ENCODE measurements at regions not wholly inside any gene's neighbourhood (a gene's known extent, or its start where the extent isn't known, plus 50 kb on each side); places are given as distances from the start of the nearest gene placed in this dataset.

- no peak for TF ChIP-seq POLR2A (IDR thresholded peaks at IDR 0.05; ENCODE audit: low read length)
- no peak for TF ChIP-seq GATA1 (IDR thresholded peaks at IDR 0.05; ENCODE audit: low read depth, low read length)
These were observed 105.5 kb downstream of the BDH1 start for GRCh38 chr3:197450308-197450707.

Measured in erythroblast (primary cell).